ENCODE measurements at regions not wholly inside any gene's neighbourhood (a gene's known extent, or its start where the extent isn't known, plus 50 kb on each side); places are given as distances from the start of the nearest gene placed in this dataset.

- TF ChIP-seq CTCF (IDR thresholded peaks at IDR 0.05; ENCODE audit: insufficient read depth, low read depth, low read length) (no peak), EZH2 (IDR thresholded peaks at IDR 0.05; ENCODE audit: insufficient read depth, low read length) (no peak)
Measured at GRCh38 chr4:8921465-8921864, 49.8 kb upstream of the HMX1 start.

All from astrocyte (in vitro differentiated cells and primary cell).